GM19193 (cell line): ENCODE measurements at regions not wholly inside any gene's neighbourhood (a gene's known extent, or its start where the extent isn't known, plus 50 kb on each side); places are given as distances from the start of the nearest gene placed in this dataset.

ENCODE experiments used
- POLR2A ChIP-seq: IDR thresholded peaks from 4 replicates; pipeline ENCODE4 v1.6.1; 2011; ENCODE audit not compliant: insufficient read depth, insufficient read length; ENCODE audit errors: extremely low read depth

DNA sequence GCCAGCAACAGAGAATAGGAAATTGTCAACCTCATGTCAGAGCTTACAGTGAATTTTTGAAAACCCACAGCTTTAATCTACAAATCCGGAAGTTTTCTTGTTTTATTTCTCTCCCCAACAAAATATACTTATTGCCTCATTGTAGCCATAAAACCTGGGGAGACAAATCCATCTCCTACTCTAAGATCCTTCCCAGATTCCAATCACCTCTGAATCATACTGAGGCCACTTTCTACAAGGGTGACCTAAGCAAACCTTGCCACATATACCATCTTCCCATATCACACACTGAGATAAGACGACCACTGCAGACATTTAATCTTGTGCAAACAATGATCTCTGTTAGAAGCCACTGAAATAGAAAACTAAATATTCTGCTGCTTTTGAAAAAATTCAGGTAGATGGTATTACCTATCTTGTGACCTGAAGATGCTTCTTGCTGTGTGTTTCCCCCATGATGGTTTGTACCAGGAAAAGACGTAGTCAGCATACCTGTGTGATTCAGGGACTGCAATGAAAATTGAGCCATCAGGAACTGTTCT, 171.5 kb upstream of the DUSP10 start:
- no peak for TF ChIP-seq POLR2A

DNA sequence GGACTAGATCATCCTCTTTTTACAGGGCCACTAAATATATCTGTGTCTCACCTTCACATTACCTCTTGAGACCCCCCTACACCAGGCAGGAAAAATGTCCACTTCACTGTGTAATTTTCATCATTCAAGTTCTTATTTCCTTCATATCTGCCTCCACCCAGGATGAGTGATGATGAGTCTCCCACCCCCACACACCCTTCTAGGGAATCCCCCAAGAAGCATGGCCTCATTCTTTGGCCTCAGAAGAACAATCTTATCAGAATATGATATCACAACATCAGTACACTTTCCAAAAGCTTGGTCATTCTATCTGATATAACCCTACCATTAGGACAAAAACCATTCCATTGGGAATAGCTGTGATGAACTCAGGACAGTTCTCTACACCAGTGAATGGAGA, 170.3 kb upstream of the DUSP10 start:
- no peak for TF ChIP-seq POLR2A

DNA sequence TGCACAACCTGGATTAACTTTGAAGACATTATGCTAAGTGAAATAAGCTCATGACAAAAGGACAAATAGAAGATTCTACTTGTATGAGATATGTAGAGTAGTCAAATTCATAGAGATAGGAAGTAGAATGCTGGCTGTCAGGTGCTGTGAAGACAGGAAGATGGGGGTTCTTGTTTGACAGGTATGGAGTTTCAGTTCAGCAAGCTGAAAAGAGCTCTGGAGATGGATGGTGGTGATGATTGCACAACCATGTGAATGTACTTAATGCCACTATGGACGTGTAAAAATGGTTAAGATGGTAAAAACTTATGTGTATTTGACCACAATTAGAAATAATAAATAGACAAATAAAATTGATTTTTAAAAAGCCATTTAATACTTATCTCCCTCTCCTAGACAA, 169.8 kb upstream of the DUSP10 start:
- TF ChIP-seq POLR2A: no peak

DNA sequence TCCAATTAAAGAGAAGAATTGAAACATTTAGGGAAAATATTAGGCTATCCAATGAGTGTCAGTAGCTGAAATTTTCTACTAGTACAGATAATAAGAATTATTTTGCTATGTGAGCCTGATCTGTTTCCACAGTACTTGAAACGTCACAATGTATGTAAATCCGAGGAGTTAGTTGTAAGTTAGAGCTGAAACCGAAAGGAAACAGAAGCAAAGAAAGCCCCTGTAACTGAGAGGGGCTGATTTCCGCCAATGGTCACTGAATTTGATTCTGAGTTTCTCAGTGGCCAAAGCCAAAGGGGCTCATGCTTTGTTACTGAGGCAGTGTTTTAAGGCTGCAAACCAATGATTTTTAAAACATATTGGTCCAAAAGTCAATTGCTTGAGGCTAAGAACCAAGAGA, 168.3 kb upstream of the DUSP10 start:
- no peak for TF ChIP-seq POLR2A

DNA sequence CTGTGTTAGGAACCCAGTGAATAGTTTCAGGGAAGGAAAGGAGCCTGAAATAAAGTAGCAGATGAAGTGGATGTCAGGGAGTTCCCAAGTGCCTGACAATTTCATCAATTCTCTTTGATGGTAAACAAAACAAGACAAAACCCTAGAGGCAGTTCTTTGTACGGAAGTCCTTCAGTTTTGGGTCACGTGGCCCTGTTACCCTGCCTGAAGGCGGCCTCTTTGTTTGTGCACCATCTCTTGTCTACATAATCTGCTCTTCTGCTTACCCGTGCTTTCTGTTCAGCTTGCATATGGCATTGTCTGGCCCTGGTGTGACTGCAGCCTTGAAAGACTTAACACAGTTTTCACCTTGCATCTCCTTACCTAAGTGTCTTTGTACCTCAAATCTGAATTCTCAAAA, 166.7 kb upstream of the DUSP10 start:
- TF ChIP-seq POLR2A: no peak

DNA sequence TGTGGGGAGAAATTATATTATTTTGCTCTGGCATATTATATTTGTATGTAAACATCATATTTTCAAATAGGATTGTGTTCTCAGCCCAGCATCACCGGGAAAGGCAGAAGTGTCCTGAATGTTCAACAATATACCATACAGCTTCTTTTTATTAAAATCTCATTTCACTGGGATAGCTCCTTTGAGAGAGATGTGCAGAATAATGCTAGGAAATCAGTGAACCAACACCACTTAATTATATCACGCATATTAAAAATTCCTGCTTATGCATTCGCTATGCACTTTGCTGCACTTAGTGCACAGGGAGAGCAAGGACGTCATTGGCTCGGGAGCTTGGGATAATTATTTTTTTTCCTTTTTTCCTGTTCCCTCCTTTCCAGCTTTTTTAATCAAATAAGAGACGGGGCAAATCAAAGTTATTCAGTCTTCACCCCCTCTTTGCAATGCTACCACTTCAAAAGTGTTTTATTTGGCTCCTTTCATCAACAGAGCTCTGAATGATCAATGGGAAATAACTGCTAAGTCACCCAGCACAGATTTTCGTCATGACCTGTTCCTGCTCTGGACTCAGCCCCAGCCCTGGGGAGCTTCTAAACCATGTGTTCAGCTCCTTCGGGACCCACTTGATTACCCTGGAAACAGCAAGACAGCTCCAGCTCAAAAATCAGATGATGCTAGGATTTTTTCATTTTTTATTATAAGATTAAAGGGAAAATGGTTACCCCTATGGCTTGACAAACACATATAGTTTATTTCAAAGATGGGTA, 165.5 kb upstream of the DUSP10 start:
- TF ChIP-seq POLR2A: no peak

DNA sequence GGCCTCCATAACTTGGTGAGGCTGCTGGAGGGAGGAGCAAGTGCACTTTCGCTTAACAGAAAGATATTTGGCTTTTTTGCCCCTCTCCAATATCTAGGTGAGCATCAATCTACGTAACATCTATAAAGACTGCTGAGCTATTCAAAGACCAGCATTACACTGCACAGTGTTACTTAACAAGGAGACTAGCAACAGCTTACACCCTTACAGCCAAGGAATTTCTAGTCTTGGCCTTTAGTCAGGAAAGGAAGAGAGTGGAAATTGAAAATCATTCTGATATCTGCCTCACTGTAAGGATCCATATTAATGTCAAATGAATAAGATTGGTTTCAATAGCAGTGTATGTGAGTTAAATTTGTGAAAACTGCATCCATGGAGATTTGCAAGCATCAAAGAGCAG, 163.9 kb upstream of the DUSP10 start:
- no peak for TF ChIP-seq POLR2A

DNA sequence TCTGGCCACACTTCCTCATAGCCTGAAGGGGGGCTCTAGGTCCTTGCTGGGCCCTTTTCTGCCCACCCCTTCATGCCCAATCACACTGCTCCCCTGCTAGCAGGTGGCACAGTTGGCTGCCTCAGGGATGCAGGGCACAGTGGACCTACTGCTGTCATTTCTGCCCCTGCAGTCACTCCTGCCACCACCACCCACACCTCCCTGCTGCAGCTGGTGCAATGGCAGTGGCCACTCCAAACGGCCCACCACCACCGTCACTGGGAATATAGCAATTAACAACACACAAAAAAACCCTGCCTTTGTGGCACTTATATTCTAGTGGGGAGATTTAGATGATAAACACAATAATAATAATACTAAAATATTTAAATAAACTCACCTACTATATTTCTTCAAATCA, 162.4 kb upstream of the DUSP10 start:
- TF ChIP-seq POLR2A: no peak

DNA sequence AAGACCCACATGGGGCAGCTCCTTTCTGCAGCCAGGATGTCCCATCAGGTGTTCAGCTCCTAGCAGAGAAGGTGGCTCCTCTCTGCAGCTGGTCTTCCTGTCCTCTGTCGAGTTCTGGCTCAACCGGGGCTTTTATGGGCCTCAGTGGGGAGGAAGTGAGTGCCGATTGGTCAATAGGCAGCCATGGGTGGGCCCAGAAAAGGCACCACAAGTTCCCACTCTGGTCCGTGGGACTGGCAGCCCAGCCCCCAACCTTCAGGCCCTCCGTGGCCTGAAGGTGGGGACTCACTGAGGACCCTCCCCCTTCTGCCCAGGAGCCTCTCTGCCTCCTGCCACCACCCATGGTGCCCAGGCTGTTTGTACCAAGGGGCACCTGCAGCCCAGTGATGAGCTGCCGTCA, 161.7 kb upstream of the DUSP10 start:
- no peak for TF ChIP-seq POLR2A

DNA sequence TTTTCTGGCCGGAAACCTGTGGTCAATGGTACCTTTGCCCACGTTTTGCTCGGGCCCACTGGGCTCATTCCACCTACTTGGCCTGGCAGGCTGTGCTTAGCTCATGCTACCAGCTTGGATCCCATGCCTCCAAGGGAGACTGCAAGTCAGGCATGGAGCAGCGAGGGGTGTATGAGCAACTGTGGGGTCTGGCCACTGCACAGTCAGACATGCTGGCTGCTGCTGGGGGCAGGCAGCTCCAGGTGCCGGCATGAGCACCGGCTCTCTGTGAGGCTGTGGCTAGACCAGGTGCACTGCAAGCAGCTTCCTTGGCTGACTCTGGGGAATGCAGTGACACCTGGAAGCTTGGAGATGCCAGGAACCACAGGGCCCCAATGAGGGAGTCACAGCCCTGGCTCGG, 161.1 kb upstream of the DUSP10 start:
- TF ChIP-seq POLR2A: no peak

DNA sequence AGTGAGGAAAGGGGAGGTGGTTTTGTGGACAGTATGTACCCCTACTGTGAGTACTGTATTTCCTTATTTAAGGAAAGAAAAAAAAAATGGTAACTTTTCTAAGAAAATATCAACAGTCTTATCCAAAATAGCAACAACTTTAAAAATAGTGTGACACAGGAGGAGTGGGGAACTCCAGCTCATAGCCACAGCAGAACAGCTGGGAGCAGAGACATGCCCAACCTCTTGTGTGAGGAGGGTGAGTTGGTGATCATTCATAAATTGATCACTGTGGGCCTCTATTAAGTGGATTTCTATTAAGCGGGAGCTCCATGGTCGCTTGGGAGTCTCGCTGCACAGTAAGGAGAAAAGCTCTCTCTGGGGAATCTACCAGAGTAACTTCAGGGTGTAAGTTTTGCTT, 158.8 kb upstream of the DUSP10 start:
- TF ChIP-seq POLR2A: no peak

DNA sequence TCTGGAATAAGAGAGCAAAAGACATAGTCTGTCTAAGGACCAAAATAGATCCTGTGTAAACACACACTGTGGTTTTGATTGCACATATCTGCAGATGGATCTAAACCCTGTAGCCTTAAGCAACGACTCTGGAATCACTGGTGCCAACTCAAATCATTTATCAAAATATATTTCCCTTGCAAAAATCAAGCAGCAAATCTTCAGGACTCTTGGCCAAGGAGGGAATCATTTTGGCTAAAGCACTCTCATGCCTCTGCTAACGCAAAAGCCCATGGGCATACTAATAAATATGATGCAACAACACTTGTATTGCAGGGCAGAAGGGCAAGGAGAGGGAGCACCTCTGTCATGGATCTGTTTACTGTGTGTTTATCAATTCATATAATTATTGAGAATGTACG, 155.4 kb upstream of the DUSP10 start:
- no peak for TF ChIP-seq POLR2A

DNA sequence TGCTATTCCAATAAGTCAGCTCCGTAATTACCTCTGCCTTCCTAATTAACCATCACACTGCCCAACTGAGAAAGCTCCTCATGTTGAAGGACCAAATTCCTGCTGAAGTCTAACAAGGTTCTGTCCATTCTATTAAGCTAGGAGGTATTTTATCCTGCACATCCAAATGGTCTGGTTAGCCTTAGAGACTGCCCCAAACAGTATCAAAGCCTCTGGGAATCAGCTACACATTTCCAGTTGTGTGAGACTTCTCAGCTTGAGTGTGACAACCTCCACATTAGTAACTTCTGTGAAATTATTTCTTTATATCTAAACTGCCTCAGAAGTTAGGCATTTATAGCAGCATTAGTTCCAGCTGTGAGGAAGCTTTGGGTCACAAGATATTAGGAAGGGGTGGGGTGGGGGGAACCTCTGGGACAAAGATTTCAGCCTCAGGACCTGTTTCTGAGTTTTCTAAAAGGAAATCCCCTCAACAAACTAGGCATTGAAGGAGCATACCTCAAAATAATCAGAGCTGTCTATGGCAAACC, 150.5 kb upstream of the DUSP10 start:
- TF ChIP-seq POLR2A: no peak

DNA sequence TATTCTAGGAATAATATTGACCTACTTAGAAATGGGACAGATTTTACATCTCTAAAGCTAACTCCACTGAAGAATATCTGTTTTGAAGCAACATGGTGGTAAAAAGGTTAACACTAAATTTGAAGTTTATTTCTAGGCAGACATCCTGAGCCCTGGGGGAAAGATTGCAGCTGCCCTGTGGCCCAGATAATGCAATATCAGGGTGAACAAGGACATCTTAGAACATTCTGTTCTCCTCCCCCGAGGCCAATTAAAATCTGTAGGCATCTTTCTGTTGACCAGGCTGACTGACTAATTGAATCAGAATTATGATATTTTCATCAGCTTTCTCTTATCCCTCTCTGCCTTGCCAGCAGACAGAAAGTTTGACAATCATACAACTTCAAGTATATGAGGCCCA, 149.8 kb upstream of the DUSP10 start:
- TF ChIP-seq POLR2A: no peak

DNA sequence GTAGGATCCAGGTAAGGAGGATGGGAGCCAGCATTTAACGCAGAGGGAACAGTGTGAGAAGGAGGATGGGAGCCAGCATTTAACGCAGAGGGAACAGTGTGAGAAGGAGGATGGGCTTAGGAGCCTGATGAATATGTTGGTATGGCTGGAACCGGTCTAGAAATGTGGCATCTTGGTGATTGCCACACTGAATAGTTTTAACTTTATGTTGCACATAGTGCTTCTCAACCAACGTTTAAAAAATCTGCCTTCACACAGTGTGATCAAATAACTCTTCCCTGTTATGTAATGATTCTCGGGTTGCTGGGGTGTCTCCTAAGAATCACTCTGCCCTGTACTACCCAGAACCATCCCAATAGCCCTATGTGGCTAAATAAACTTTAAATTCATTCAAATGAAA, 146.9 kb upstream of the DUSP10 start:
- TF ChIP-seq POLR2A: no peak

DNA sequence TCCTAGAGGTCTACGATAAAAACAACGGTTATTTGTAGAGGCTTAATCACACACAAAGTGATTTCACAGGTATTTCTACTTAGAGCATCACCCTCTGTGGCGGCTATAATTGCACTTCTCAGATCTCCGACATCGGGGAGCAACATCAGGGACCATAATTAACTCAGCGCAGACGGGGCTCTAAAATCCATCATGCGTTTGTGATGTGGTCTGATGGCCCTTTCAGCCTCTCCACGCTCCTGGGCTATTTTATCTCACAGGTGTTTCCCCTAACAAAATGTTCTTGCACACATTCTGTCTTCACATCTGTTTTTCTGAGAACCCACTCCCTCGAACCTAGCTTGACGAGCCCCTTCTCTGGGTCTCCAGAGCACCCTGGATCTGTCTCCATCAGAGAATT, 146.3 kb upstream of the DUSP10 start:
- TF ChIP-seq POLR2A: no peak
